IPS-18a (cell line): ENCODE measurements at regions not wholly inside any gene's neighbourhood (a gene's known extent, or its start where the extent isn't known, plus 50 kb on each side); places are given as distances from the start of the nearest gene placed in this dataset.

ENCODE experiments used
- H3K27ac ChIP-seq: one replicate; pipeline ENCODE4 v1.5.1; 2013; ENCODE audit warnings: low read length
- H3K27me3 ChIP-seq: one replicate; pipeline ENCODE4 v1.6.1; 2013; ENCODE audit warnings: mild to moderate bottlenecking, low read length; ENCODE audit not compliant: control insufficient read depth, insufficient read depth
- H3K36me3 ChIP-seq: one replicate; pipeline ENCODE4 v1.6.1; 2013; ENCODE audit warnings: low read depth, low read length; ENCODE audit not compliant: control insufficient read depth
- H3K4me1 ChIP-seq: one replicate; pipeline ENCODE4 v1.6.1; 2013; ENCODE audit warnings: low read depth, low read length; ENCODE audit not compliant: control insufficient read depth
- H3K4me3 ChIP-seq: one replicate; pipeline ENCODE4 v1.5.1; 2013; ENCODE audit warnings: low read length
- H3K9ac ChIP-seq: one replicate; pipeline ENCODE4 v1.6.1; 2013; ENCODE audit warnings: mild to moderate bottlenecking, low read length, moderate library complexity
- H3K9me3 ChIP-seq: one replicate; pipeline ENCODE4 v1.6.1; 2013; ENCODE audit warnings: low read depth, low read length; ENCODE audit not compliant: control insufficient read depth

DNA sequence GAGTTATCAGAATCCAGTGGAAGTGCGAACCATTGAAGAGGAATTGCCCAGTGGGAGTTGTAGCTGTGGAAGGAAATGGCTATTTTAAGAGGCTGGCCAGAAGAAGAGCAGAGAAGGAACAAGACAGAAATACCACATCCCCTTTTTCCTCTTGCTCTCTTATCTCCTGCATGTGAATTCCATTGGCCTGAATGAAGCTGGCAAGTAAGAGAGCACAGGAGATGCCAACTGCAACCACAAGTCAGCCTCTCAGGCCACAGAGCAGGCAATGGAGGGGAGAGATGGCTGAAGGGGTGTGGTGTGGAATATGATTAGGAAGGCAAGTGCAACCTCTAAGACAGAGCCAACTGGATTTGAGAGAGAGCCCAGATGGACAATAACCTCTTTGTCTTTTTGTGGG, 362.7 kb upstream of the IMPG1 start:
- H3K36me3 ChIP-seq: no peaks in the 10 kb centered on the region
- H3K4me1 ChIP-seq: peaks cover 13% of the 10 kb centered on the region
- H3K4me3 ChIP-seq: no peak overlapping the region
- H3K9me3 ChIP-seq: no peaks in the 10 kb centered on the region
- H3K27ac ChIP-seq: no peak overlapping the region
- no peak overlapping the region for H3K9ac ChIP-seq
- no peaks in the 10 kb centered on the region for H3K27me3 ChIP-seq

DNA sequence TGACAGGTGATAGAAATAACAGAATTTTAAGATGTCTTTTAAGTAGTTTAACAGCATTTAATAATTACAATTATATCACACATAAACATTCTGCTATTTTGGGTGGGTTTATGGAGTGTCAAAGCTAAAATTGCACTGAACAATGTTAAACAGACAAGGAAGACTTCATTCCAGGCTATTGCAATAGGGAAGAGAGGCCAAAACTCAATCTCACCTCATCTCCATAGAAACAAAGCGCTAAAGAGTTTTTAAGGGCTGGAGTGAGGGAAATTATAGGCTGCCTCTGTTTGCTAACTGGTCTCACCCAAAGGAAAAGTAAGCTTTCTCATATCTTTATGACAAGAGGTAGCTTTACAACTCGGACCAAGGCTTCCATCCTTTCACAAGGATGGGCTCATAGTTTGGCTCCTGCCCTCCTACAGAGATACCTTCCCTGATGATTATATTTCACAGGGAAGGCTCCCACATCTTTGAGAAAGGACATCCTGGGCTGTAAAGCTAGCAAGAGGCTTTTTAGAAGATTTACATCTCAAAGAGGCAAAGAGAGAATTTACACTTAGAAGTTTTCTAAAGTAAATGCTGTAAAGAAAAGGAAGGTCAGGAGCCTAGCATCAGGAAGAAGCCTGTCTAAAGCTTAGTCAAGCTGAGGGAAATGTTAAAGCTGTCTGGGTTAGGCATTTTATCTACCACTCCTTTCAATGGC, 350.2 kb upstream of the IMPG1 start:
- no peaks in the 10 kb centered on the region for H3K9me3 ChIP-seq
- H3K4me1 ChIP-seq: peaks cover 16% of the 10 kb centered on the region
- H3K36me3 ChIP-seq: no peaks in the 10 kb centered on the region
- no peak overlapping the region for H3K9ac ChIP-seq
- H3K4me3 ChIP-seq: no peak overlapping the region
- no peak overlapping the region for H3K27ac ChIP-seq
- peaks cover 50% of the 10 kb centered on the region for H3K27me3 ChIP-seq

DNA sequence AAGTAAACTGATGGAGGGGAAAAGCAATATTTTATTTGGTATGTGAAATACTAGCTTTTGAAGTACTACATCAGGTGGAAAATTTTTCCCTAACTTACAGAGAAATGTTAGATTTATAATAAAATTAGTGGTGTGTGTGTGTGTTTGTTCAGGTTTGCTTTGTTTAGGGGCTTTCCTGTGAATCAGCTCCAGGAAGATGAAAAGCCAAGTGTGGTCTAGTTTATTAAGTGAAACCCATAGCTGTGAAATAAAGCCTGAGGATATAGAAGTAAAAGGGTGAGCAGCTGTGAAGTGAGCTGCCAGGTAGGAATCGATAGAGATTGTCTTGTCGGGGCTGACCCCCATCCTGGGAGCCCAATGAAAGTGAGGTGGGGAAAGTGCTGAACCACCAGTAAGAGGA, 347.6 kb upstream of the IMPG1 start:
- no peak overlapping the region for H3K4me3 ChIP-seq

DNA sequence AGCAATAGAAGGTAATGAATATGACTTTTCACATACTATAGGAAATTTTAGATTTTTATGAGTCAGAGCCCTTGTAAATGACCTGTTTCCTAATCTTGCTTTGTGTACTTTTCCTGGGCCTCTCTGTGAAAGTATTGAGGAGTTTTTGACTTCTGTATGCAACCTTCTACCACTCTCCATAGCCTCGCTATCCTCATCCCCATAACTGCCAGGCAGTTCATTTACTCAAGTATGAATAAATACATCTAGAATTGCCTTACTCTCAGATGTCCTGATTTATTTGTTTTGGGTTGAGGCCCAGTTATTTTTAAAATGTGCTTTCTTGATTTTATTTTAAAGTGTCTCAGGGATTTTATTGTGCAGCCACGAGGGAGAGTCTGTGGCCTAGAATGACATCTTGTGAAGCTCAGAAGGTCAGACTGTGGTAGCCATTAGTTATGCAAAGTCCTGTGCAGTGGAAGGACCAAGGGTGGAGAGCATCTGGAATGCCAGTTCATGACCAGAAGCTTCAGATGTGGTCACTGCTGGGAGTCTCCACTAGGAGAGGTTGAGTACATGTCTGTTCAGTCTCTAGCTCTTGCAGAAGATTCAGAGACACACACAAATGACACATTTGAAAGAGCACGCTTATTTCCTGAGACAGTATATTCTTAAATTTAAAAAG, 346.2 kb upstream of the IMPG1 start:
- H3K9ac ChIP-seq: no peak overlapping the region
- no peak overlapping the region for H3K27ac ChIP-seq
- H3K9me3 ChIP-seq: no peaks in the 10 kb centered on the region
- H3K4me1 ChIP-seq: peaks cover 12% of the 10 kb centered on the region
- no peaks in the 10 kb centered on the region for H3K36me3 ChIP-seq
- peaks cover 33% of the 10 kb centered on the region for H3K27me3 ChIP-seq
- no peak overlapping the region for H3K4me3 ChIP-seq

More for the DNA sequence above, 347.6 kb upstream of the IMPG1 start:
- Histone ChIP-seq H3K36me3 (no peaks in the 10 kb centered on the region), H3K9me3 (no peaks in the 10 kb centered on the region), H3K27ac (no peak overlapping the region), H3K9ac (no peak overlapping the region), H3K27me3 (peaks cover 47% of the 10 kb centered on the region), H3K4me1 (peaks cover 12% of the 10 kb centered on the region)

DNA sequence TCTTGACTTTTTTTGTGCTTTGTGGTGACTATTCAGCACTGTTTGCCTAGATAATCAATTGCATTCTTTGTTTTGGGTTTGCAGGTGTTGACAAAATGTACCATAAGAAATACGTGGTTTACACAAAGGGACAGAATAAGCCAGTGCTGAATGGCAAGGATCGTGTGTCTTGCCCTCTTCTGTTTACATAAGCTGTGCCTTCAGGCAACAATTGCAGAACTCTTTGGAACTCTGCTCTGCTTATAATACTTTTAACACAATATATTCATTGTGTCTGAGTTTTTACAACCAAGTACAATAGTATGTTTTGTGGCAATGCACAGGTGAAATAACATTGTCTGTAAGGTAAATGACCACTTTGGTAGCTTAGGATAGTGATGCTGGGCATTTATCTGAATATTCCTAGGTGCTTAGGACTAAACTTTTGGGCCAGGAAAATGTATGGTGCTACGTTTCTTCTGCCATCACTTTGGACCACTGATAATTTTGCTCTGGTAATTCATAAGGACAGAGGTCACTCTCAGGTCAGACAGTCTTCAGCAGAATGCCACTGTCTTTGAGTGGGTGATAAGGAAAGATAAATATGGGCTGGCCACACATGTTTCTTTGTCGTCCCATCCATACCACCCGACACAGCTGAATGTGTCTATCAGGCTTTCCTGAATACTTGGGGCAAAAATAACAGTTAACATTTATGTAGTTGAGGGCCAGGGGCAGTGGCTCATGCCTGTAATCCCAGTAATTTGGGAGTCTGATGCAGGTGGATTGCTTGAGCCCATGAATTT, 344.6 kb upstream of the IMPG1 start:
- H3K4me1 ChIP-seq: no peaks in the 10 kb centered on the region
- no peak overlapping the region for H3K4me3 ChIP-seq
- no peaks in the 10 kb centered on the region for H3K9me3 ChIP-seq
- no peak overlapping the region for H3K9ac ChIP-seq
- peaks cover 23% of the 10 kb centered on the region for H3K27me3 ChIP-seq
- H3K27ac ChIP-seq: no peak overlapping the region
- H3K36me3 ChIP-seq: no peaks in the 10 kb centered on the region

DNA sequence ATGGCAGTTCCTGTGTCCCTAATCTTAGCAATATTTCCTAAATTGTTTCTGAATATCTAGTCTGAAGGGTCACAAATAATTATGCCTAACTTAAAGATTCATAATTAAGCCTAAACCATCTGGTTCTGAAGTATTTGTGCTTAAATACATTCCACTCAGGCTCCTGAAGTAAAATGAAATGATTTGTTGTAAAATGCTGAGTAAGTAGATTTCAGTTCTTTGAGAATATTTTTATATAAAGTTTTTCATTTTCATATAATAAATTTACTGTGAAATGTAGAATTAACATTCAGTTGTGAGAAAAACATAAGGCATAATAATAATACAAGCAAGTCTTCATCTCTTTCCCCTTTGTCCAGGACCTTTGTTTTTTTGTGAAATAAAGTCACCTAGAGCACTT, 330.6 kb upstream of the IMPG1 start:
- no peak overlapping the region for H3K27ac ChIP-seq
- no peaks in the 10 kb centered on the region for H3K9me3 ChIP-seq
- no peak overlapping the region for H3K4me3 ChIP-seq
- H3K27me3 ChIP-seq: no peaks in the 10 kb centered on the region
- no peak overlapping the region for H3K9ac ChIP-seq
- no peaks in the 10 kb centered on the region for H3K36me3 ChIP-seq
- H3K4me1 ChIP-seq: no peaks in the 10 kb centered on the region

DNA sequence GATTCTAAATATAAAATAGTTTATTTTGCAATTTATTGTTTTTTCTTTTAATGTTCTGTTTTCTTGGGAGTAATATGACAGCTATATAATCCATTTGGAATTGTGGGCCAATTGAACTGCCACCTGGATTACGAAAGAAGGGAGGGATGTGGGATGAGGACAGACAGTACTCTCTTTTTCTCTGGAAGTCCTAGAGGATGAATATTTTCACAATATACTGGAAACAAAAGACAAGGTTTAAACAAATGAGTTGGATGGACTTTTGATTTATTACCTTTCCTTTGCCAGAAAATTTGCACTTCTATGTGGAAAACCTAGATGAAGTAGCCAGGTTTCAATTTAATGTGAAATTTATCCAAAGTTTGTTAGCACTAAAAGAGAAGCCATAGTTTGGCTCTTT, 325.5 kb upstream of the IMPG1 start:
- Histone ChIP-seq H3K4me3 (no peak overlapping the region), H3K27me3 (no peaks in the 10 kb centered on the region), H3K27ac (no peak overlapping the region), H3K4me1 (no peaks in the 10 kb centered on the region), H3K9me3 (no peaks in the 10 kb centered on the region), H3K9ac (no peak overlapping the region), H3K36me3 (no peaks in the 10 kb centered on the region)

DNA sequence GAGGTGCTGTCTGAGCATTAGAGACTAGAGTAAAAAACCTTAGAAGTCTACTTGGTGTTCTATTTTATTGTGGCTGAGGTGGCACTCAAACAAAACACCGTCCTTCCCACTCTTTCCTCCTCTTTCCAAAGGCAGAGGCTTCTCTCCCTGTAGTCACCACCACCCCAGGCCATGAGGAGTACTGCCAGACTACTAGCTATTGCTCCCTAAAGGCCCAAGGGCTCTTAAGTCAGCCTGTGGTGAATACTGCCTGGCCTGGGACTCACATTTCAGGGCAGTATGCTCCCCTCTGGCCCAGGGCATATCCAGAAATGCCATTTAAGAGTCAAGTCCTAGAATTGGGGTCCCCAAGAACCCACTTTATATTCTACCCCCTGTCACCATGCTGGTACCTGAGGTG, 309.7 kb upstream of the IMPG1 start:
- H3K9me3 ChIP-seq: no peaks in the 10 kb centered on the region
- H3K4me1 ChIP-seq: no peaks in the 10 kb centered on the region
- no peak overlapping the region for H3K27ac ChIP-seq
- no peak overlapping the region for H3K4me3 ChIP-seq
- H3K27me3 ChIP-seq: no peaks in the 10 kb centered on the region
- no peak overlapping the region for H3K9ac ChIP-seq
- no peaks in the 10 kb centered on the region for H3K36me3 ChIP-seq

DNA sequence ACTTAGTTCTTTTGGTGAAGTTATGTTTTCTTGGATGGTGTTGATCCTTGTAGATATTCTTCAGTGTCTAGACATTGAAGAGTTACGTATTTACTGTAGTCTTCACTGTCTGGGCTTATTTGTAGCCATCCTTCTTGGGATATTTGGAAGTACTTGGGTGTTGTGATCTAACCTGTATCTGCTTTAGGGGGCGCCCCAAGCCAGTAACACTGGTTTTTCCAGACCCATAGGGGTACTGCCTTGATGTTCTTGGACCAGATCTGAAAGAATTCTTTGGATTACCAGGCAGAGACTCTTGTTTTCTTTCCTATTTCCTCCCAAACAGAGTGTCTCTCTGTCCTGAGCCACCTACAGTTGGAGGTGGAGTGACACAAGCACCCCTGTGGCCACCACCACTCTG, 309.1 kb upstream of the IMPG1 start:
- Histone ChIP-seq H3K4me3 (no peak overlapping the region), H3K27me3 (no peaks in the 10 kb centered on the region), H3K9me3 (no peaks in the 10 kb centered on the region), H3K4me1 (no peaks in the 10 kb centered on the region), H3K27ac (no peak overlapping the region), H3K36me3 (no peaks in the 10 kb centered on the region), H3K9ac (no peak overlapping the region)

DNA sequence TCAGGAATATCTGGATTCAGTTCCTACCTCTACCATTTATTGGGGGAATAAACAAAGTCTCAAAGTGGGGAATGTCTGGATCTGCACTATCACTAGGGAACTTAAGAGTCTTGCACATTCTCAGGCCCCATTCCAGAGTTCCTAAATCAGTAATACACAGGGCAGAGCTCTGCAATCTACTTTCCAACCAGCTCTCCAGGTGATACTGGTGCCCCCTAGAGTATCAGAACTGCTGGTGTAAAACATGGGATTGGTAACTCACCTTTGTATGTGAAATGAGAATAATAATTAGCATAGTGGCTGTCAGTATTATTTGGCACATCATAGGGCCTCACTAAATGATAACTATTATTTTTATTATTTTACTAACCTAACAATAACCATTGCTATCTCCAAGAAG, 278.8 kb upstream of the IMPG1 start:
- H3K4me1 ChIP-seq: no peaks in the 10 kb centered on the region
- H3K9ac ChIP-seq: no peak overlapping the region
- H3K36me3 ChIP-seq: no peaks in the 10 kb centered on the region
- H3K27me3 ChIP-seq: no peaks in the 10 kb centered on the region
- no peak overlapping the region for H3K4me3 ChIP-seq
- H3K9me3 ChIP-seq: no peaks in the 10 kb centered on the region
- H3K27ac ChIP-seq: no peak overlapping the region

DNA sequence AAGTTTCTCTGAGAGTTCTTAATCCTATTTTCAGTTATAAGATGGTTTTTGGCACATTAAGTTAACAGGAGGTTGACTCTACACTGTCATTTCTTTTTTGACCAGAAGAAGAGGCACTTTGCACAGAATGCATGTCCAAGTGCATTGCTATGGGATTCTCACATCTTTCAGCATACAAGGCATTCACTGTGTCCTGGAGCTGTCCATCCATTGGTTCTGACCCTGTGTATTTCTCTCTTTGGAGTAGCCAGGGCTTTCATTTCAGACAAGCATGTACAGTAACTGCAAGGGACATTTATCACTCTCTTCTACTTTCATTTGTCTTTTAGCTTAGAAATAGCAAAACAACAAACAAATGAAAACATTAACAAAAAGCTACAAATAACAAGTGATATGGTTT, 275.1 kb upstream of the IMPG1 start:
- H3K9me3 ChIP-seq: no peaks in the 10 kb centered on the region
- H3K9ac ChIP-seq: no peak overlapping the region
- no peaks in the 10 kb centered on the region for H3K36me3 ChIP-seq
- no peaks in the 10 kb centered on the region for H3K4me1 ChIP-seq
- H3K27me3 ChIP-seq: no peaks in the 10 kb centered on the region
- no peak overlapping the region for H3K4me3 ChIP-seq
- H3K27ac ChIP-seq: no peak overlapping the region
